Stomach (tissue), 8 donors: ENCODE measurements at regions not wholly inside any gene's neighbourhood (a gene's known extent, or its start where the extent isn't known, plus 50 kb on each side); places are given as distances from the start of the nearest gene placed in this dataset.

Experiments used
- DNase-seq, 2 donors: peaks; one replicate each; pipeline versions ENCODE4 v3.0.0 to v3.0.0-alpha.2; 2013 to 2019
- H3K27ac ChIP-seq, 5 donors: fragments of 200-600 bp in 4 of 5; sonication (generic) in 4 of 5; one replicate each; pipeline ENCODE4 v1.5.1; 2013 to 2019; ENCODE audit warnings: mild to moderate bottlenecking in 1 of 5, moderate library complexity in 1 of 5
- H3K27me3 ChIP-seq, 3 donors: fragments of 200-600 bp; sonication (generic); one replicate each; pipeline ENCODE4 v1.5.1; 2017 to 2019; ENCODE audit warnings: mixed run types in 1 of 3
- H3K36me3 ChIP-seq, 4 donors: fragments of 200-600 bp; sonication (generic); 1 replicate in 3 of 4; 2 replicates in 1 of 4; pipeline ENCODE4 v1.5.1; 2016 to 2019
- H3K4me1 ChIP-seq, 4 donors: fragments of 200-600 bp; sonication (generic); one replicate each; pipeline ENCODE4 v1.5.1; 2016 to 2019
- H3K4me3 ChIP-seq, 4 donors: fragments of 200-600 bp; sonication (generic) in 3 of 4; one replicate each; pipeline ENCODE4 v1.5.1; 2016 to 2019; ENCODE audit warnings: mild to moderate bottlenecking in 1 of 4
- H3K9me3 ChIP-seq, 4 donors: fragments of 200-600 bp; sonication (generic); one replicate each; pipeline ENCODE4 v1.5.1; 2016 to 2019
- CTCF ChIP-seq, 7 experiments: fragments of 450-650 bp in 4 of 7; fragments of 200-600 bp in 3 of 7; sonication (generic) in 3 of 7; IDR thresholded peaks; one replicate each; pipeline ENCODE4 v1.5.1; 2016 to 2019; ENCODE audit warnings: antibody characterized with exemption in 7 of 7, control low read depth in 2 of 7, mild to moderate bottlenecking in 1 of 7
- EP300 ChIP-seq: sonication (generic); formaldehyde crosslinking; IDR thresholded peaks from one replicate; pipeline ENCODE4 v1.6.1; 2017; ENCODE audit warnings: antibody characterized with exemption
- POLR2A ChIP-seq, 4 donors: fragments of 450-650 bp; IDR thresholded peaks; one replicate each; pipeline ENCODE4 v1.6.1; 2016; ENCODE audit warnings: antibody characterized with exemption in 4 of 4, control low read depth in 2 of 4, mild to moderate bottlenecking in 1 of 4, moderate library complexity in 1 of 4
- POLR2AphosphoS5 ChIP-seq, 3 donors: sonication (generic); formaldehyde crosslinking; IDR thresholded peaks; one replicate each; pipeline ENCODE4 v1.6.1; 2016; ENCODE audit warnings: antibody characterized with exemption in 3 of 3
- WGBS, 5 donors: extraction: QIAGEN DNeasy Blood & Tissue Kit in 3 of 5; methylation state at CpG; one replicate each; pipeline versions ENCODE4 v1.1.5 to v1.1.7; 2013 to 2018; 5-methylcytosine and 5-hydroxymethylcytosine counted together
- intact Hi-C: fragments of 100-400 bp; cut with DNase I; formaldehyde crosslinking; loops from one replicate; pipeline ENCODE4 v1.15.1; 2023; ENCODE audit warnings: low total_unique reads
- donor health status: healthy with polysubstance abuse.
- donor health status: Bipolar disorder and iron deficiency.
- donor health status: healthy.

- Histone ChIP-seq H3K4me1 (no peaks in the 10 kb centered on the region), H3K27ac (no peak overlapping the region), H3K9me3 (peaks cover 0 to 4% (median 2%) of the 10 kb centered on the region in 4 donors), H3K4me3 (no peak overlapping the region), H3K27me3 (no peaks in the 10 kb centered on the region), H3K36me3 (no peaks in the 10 kb centered on the region)
- TF ChIP-seq CTCF (IDR thresholded peaks at IDR 0.05) = no peak
- TF ChIP-seq POLR2A (IDR thresholded peaks at IDR 0.05) = no peak
- TF ChIP-seq EP300 = no peak
- no peak for TF ChIP-seq POLR2AphosphoS5 (IDR thresholded peaks at IDR 0.05)
- WGBS, 5 donors = 70 to 84% (median 72%) methylated on average over 5 of the region's 5 CpGs
- intact Hi-C loops = no loop called here
- DNase-seq = no peak
Observed at GRCh38 chr3:34312684-34313083, 514.3 kb downstream of the PDCD6IP start.

- no peak overlapping the region for H3K27ac ChIP-seq
- 55 to 71% (median 66%) methylated on average over 4 of the region's 4 CpGs for WGBS, 5 donors
- no peaks in the 10 kb centered on the region for H3K27me3 ChIP-seq
- no peak for DNase-seq
- no peaks in the 10 kb centered on the region for H3K4me1 ChIP-seq
- TF ChIP-seq POLR2A (IDR thresholded peaks at IDR 0.05) (no peak), POLR2AphosphoS5 (IDR thresholded peaks at IDR 0.05) (no peak), EP300 (no peak), CTCF (IDR thresholded peaks at IDR 0.05) (no peak)
- H3K9me3 ChIP-seq = peaks cover 0 to 16% (median 6%) of the 10 kb centered on the region in 4 donors
- no peak overlapping the region for H3K4me3 ChIP-seq
- intact Hi-C loops = no loop called here
- no peaks in the 10 kb centered on the region for H3K36me3 ChIP-seq
Observed at GRCh38 chr3:34319881-34320280, 521.5 kb downstream of the PDCD6IP start.

- Histone ChIP-seq H3K9me3 (peaks cover 0 to 5% (median 0%) of the 10 kb centered on the region in 4 donors), H3K36me3 (no peaks in the 10 kb centered on the region), H3K27me3 (no peaks in the 10 kb centered on the region), H3K4me3 (no peak overlapping the region), H3K27ac (no peak overlapping the region), H3K4me1 (no peaks in the 10 kb centered on the region)
- TF ChIP-seq EP300 (no peak), POLR2AphosphoS5 (IDR thresholded peaks at IDR 0.05) (no peak), CTCF (IDR thresholded peaks at IDR 0.05) (no peak), POLR2A (IDR thresholded peaks at IDR 0.05) (no peak)
- intact Hi-C loops = no loop called here
- 53 to 64% (median 58%) methylated on average over 2 of the region's 2 CpGs for WGBS, 5 donors
- no peak for DNase-seq
Observed at GRCh38 chr3:34323517-34323916, 525.1 kb downstream of the PDCD6IP start.

GRCh38 chr3:34346656-34347055 is 548.2 kb downstream of the PDCD6IP start:
- H3K9me3 ChIP-seq = no peaks in the 10 kb centered on the region
- intact Hi-C loops = no loop called here
- no peak overlapping the region for H3K4me3 ChIP-seq
- 82 to 90% (median 85%) methylated on average over 4 of the region's 4 CpGs for WGBS, 5 donors
- H3K27me3 ChIP-seq = no peaks in the 10 kb centered on the region
- no peak overlapping the region for H3K27ac ChIP-seq
- TF ChIP-seq EP300 (no peak), CTCF (IDR thresholded peaks at IDR 0.05) (no peak), POLR2AphosphoS5 (IDR thresholded peaks at IDR 0.05) (no peak), POLR2A (IDR thresholded peaks at IDR 0.05) (no peak)
- H3K4me1 ChIP-seq = no peaks in the 10 kb centered on the region
- no peaks in the 10 kb centered on the region for H3K36me3 ChIP-seq
- DNase-seq = no peak
